HL-60 (cell line): ENCODE measurements at regions not wholly inside any gene's neighbourhood (a gene's known extent, or its start where the extent isn't known, plus 50 kb on each side); places are given as distances from the start of the nearest gene placed in this dataset.

Experiments used
- DNase-seq, 2 experiments: peaks; one replicate each; pipeline ENCODE4 v3.0.0-alpha.2; 2010 to 2020; ENCODE audit warnings: low read depth in 1 of 2, low spot score in 1 of 2
- H3K27ac ChIP-seq: fragments of 250-450 bp; sonication (Bioruptor Pico); replicated peaks from 2 replicates; pipeline ENCODE4 v1.5.1; 2020; ENCODE audit warnings: mild to moderate bottlenecking, moderate library complexity
- H3K27me3 ChIP-seq: fragments of 250-450 bp; sonication (Bioruptor Pico); 2 replicates; pipeline ENCODE4 v1.5.1; 2021; ENCODE audit warnings: mild to moderate bottlenecking, moderate library complexity; ENCODE audit not compliant: insufficient read depth, poor library complexity, severe bottlenecking
- H3K4me3 ChIP-seq: replicated peaks from 2 replicates; pipeline ENCODE4 v1.5.1; 2011; ENCODE audit warnings: mild to moderate bottlenecking, control low read depth, low read length; ENCODE audit not compliant: insufficient read depth
- CTCF ChIP-seq: IDR thresholded peaks from one replicate; pipeline ENCODE4 v1.5.1; 2011; ENCODE audit warnings: low read length, control low read depth, inconsistent platforms; ENCODE audit not compliant: insufficient read depth
- GABPA ChIP-seq: IDR thresholded peaks from 2 replicates; pipeline ENCODE4 v1.6.1; 2012; ENCODE audit warnings: low read depth
- POLR2AphosphoS5 ChIP-seq: IDR thresholded peaks from 2 replicates; pipeline ENCODE4 v1.6.1; 2012; ENCODE audit warnings: low read depth
- SPI1 ChIP-seq: IDR thresholded peaks from 2 replicates; pipeline ENCODE4 v1.6.1; 2012; ENCODE audit warnings: low read depth, mild to moderate bottlenecking, borderline replicate concordance
- TF ChIP-seq, protein P1 (sequence below): IDR thresholded peaks from 2 replicates; pipeline ENCODE4 v1.6.1; 2012; ENCODE audit warnings: low read depth; ENCODE audit not compliant: insufficient replicate concordance

GRCh38 chr4:161008527-161008926 lies 1155.3 kb downstream of the FSTL5 start:
- no peak for DNase-seq
- TF ChIP-seq SPI1 (no peak), POLR2AphosphoS5 (no peak), CTCF (no peak), GABPA (no peak)
- TF ChIP-seq, protein P1, sequence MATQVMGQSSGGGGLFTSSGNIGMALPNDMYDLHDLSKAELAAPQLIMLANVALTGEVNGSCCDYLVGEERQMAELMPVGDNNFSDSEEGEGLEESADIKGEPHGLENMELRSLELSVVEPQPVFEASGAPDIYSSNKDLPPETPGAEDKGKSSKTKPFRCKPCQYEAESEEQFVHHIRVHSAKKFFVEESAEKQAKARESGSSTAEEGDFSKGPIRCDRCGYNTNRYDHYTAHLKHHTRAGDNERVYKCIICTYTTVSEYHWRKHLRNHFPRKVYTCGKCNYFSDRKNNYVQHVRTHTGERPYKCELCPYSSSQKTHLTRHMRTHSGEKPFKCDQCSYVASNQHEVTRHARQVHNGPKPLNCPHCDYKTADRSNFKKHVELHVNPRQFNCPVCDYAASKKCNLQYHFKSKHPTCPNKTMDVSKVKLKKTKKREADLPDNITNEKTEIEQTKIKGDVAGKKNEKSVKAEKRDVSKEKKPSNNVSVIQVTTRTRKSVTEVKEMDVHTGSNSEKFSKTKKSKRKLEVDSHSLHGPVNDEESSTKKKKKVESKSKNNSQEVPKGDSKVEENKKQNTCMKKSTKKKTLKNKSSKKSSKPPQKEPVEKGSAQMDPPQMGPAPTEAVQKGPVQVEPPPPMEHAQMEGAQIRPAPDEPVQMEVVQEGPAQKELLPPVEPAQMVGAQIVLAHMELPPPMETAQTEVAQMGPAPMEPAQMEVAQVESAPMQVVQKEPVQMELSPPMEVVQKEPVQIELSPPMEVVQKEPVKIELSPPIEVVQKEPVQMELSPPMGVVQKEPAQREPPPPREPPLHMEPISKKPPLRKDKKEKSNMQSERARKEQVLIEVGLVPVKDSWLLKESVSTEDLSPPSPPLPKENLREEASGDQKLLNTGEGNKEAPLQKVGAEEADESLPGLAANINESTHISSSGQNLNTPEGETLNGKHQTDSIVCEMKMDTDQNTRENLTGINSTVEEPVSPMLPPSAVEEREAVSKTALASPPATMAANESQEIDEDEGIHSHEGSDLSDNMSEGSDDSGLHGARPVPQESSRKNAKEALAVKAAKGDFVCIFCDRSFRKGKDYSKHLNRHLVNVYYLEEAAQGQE = no peak
- Histone ChIP-seq H3K4me3 (no peak overlapping the region), H3K27ac (no peak overlapping the region), H3K27me3 (no peaks in the 10 kb centered on the region)

- Histone ChIP-seq H3K4me3 (no peak overlapping the region), H3K27ac (no peak overlapping the region), H3K27me3 (no peaks in the 10 kb centered on the region)
- TF ChIP-seq SPI1 (no peak), GABPA (no peak), CTCF (no peak), POLR2AphosphoS5 (no peak)
- TF ChIP-seq, protein P1 = no peak
- DNase-seq = no peak
Measured at GRCh38 chr4:161010227-161010626, 1153.6 kb downstream of the FSTL5 start.
